ENCODE measurements at regions not wholly inside any gene's neighbourhood (a gene's known extent, or its start where the extent isn't known, plus 50 kb on each side); places are given as distances from the start of the nearest gene placed in this dataset.
"Not testable (repeated sequence)": the region's sequence is repeated elsewhere in the genome, so short reads cannot be mapped to it uniquely, and the experiment has no call there.

DNA sequence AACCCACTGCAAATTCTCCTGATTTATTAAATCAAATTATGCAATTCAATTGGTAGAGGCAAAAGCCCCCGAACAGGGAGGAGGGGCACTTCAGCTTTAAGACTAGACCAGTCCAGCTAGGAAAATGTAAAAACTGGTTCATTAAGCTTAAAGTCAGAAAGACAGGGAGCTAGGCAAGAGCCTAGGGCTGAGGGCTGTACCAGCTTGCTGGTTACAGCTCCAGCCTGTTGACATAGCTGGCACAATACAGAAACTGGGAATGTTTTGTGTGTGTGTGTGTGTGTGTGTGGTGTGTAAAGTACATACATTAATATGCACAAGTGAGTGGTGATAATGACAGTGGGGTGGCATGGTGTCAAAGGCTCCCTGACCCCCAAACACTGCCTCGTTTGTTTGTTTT, 307.0 kb upstream of the CELF4 start:
- DNase-seq (ENCODE audit: low spot score) (no peak), FAIRE-seq (no peak)

DNA sequence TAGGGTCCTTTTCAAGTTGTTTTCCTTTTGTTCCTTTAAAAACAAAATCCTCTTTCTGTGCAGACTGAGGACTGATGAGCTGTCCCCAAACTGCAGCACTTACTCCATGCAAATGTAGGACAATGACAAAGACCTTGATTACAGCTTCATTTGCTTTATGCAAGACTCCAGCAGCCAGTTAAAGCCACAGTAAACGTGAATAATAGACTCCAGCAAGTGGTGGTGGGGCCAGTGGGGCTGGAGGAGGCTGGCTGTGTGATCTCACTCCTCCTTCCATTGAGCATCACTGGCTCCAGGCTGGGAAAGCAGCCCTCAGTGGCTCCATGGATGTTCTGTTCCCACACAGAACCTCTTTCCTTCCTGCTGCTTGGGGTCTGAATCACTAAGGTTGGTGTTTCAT, 306.0 kb upstream of the CELF4 start:
- FAIRE-seq (no peak), DNase-seq (ENCODE audit: low spot score) (no peak)

DNA sequence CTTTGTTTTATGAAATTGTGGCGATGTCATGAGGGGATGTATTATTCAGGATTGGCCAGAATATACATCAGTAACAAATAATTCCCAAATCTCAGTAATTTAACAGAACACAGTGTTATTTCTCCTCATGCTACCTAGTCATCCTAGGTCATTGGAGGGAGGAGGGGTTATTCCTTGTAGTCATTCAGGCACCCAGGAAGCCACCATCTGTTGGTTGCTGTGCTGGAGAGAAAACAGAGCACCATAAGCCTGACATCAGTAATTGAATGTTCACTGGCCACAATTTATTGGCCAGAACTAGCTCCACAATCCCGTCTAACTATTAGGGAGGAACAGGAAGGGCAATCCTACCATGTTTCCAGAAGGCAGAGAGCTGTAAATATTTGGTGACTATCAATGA, 303.5 kb upstream of the CELF4 start:
- no peak for DNase-seq (ENCODE audit: low spot score)
- FAIRE-seq, result no peak

DNA sequence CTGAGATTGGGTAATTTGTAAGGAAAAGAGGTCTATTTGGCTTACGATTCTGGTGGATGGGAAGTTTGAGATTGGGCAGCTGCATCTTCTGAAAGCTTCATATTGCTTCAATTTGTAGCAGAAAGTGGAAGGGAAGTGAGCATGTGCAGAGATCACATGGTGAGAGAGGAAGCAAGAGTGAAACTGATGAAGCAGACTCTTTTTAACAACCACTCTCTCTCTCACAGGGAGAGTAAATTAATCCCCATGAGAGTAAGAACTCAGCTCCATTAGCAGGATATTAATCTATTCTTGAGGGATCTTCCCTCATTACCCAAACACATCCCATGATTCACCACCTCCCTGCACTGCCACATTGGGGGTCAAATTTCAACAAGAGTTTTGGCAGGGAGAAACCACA, 298.5 kb upstream of the CELF4 start:
- FAIRE-seq (no peak), DNase-seq (ENCODE audit: low spot score) (no peak)

DNA sequence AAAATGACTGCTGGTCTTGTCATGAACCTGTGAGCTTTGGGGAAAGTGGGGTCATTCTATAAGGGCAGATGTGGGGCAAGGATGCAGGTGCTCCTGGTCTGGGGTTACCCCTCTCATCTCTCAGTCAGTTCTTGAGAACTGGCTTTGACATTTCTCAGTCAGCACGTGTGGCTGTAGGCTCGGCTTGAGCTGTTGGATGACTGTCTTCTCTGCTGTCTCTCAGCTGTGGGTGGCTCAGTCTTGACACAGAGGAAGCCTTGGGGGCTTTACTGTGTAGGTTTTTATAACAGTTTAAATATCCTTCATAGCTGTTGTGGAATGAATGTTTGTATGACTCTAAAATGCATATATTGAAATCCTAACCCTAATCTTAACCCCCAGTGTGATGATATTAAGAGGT, 296.4 kb upstream of the CELF4 start:
- FAIRE-seq, result no peak
- DNase-seq (ENCODE audit: low spot score), result no peak

DNA sequence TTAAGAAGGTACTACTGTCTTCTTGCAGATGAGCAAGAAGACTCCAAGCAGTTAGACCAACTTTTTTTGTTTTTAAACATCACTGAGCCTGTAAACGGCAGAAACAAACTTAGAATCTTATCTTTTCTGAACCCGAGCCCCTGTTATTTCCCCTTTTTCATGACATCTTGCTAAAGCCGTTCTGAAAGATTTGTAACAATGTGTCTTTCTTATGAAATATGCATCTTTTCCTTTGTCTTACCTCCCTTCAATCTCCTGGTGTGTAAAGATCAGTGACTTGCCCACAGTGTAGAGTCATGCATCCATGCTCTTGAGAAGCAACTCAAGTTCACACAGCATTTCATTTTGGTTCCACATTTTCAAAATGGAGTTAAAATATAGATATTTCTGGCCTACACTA, 288.8 kb upstream of the CELF4 start:
- FAIRE-seq (no peak), DNase-seq (ENCODE audit: low spot score) (no peak)

DNA sequence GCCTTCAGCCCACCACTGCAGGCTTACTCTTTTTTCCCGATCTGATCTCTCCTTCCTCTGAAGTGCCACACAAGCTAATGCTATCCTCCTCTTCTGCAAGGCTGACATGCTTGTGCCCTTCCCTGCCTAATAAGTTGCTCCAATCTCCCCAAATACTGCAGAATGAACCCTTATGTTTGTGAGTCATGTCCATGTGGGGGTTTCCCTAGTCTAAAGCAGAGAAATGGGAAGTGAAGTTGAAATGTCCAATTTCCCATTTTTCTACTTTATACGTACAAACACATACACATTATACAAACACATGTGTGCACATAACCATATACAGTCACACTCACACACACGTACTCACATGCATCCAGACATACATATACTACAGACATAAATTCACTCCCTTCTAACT, 288.1 kb upstream of the CELF4 start:
- FAIRE-seq, result no peak
- no peak for DNase-seq (ENCODE audit: low spot score)

DNA sequence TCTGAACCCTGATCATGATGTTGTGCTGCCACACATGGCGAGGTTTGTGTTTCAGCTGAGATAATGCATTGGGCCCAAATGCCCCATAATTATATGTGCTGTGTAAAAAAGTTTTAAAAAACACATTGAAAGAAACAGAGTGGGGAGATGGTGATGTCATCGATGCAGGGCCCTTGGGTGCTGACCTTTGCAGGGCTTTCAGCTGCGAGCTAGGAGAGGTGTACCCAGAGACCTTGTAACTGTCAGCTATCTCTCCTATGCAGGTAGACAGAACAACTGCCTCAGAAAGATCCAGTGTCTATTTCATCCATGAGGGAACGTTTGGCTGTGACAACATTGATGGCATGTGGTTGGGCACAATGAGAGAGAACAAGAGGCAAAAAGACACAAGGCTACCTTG, 286.9 kb upstream of the CELF4 start:
- DNase-seq (ENCODE audit: low spot score), result no peak
- no peak for FAIRE-seq

DNA sequence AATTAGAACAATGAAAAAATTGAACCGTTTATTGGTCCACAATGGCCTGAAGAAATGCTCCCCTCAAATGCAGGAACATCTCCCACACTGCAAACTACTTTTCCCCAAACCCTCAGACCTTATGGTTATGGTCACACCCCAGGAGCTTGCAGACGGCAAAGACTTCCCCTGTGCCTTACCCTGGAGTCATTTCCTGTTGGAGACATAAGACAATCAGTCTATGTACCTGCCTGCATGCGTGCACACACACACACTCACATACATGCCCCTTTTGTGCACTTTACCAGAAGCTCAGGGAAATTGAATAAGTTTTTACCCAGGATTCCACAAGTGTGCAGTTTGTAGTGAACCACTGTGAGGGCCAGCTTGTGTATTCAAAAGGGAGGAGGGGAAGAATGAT, 281.9 kb upstream of the CELF4 start:
- FAIRE-seq, result no peak
- DNase-seq (ENCODE audit: low spot score), result no peak

DNA sequence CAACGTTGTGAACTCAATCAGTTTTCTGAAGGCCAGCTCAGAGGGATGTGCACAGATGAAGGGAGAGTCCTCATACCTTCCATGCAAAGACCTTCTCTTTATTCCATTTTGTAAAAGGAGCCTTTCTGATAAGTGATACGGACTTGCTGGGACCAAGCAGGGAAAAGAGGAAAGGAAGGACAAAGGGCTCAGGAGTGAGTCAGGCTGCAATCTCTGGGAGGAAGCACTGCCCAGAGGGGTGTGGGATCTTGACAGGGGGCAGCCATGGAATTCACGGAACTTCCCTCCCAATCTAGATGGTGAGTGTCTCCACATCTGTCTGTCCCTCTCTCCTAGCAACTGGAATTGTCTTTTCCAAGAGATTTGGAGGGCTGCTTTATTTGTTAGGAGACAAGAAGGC, 281.4 kb upstream of the CELF4 start:
- DNase-seq (ENCODE audit: low spot score) (no peak), FAIRE-seq (no peak)

DNA sequence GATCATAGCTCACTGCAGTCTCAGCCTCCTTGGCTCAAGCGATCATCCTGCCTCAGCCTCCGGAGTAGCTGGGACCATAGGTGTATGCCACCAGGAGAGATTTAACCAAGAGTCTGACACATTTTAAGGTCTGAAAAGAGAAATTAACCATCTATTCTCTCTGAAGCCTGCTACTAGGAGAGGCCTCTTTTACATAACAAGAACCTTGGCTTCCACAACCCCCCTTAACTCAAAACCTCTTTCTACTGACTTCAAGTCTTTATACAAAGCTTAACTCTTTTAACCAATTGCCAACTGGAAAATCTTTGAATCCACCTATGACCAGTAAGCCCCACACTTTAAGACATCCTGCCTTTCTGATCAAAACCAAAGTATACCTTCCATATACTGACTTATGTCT, 279.9 kb upstream of the CELF4 start:
- no peak for FAIRE-seq
- no peak for DNase-seq (ENCODE audit: low spot score)

DNA sequence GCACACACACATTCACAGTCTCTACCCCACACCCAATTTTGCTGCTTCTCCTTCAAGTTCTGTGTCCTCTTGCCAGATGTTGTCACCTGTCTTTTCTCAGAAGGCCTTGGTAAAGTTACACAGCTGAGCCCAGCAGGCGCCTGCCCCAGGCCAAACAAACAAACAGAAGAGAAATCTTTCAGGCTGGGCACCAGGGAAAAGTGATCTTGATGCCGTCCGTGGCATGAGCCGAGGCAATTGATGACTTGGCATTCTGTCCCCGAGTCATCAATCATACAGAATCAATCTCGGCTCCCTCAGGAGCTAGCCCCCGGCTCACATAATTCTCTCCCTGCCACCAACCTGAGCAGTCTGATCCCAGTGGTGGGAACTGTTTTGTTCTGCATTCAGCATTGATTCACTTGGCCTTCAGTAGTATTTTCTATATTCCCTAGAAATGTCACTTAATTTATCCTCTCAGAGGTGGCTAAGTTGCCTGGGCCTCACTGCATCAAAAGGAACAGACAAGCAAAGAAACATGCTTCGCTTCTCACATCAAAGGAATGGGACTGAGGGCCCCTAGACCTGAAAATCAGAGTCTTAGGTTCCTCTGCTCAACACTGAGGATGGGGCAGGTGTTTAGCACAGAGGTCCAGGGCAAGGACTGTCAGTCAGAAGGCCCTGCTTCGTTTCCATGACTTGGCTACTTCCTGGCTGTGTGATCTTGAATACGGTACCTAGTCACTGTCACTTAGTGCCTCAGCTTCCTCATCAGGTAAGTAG, 278.8 kb upstream of the CELF4 start:
- no peak for FAIRE-seq
- DNase-seq (ENCODE audit: low spot score), result no peak

DNA sequence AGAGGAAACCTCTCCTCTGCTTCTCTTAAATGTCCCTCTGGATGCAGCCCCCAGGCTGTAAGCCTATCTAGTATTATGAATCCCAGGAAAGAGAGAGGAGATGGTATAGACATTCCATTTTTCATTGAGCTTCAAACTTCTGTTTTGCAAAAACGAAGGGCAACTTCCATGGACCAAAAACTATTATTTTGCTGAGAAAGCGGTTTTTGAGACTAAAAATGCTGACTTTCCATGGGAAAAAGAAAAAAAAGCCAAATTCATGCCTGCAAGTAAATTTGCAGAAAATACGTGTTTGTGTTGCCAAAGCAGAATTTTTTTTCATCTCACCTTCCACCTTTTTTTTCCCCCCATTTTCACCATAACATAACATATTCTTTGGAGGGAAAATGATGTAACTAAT, 272.5 kb upstream of the CELF4 start:
- FAIRE-seq, result no peak
- DNase-seq (ENCODE audit: low spot score), result no peak

DNA sequence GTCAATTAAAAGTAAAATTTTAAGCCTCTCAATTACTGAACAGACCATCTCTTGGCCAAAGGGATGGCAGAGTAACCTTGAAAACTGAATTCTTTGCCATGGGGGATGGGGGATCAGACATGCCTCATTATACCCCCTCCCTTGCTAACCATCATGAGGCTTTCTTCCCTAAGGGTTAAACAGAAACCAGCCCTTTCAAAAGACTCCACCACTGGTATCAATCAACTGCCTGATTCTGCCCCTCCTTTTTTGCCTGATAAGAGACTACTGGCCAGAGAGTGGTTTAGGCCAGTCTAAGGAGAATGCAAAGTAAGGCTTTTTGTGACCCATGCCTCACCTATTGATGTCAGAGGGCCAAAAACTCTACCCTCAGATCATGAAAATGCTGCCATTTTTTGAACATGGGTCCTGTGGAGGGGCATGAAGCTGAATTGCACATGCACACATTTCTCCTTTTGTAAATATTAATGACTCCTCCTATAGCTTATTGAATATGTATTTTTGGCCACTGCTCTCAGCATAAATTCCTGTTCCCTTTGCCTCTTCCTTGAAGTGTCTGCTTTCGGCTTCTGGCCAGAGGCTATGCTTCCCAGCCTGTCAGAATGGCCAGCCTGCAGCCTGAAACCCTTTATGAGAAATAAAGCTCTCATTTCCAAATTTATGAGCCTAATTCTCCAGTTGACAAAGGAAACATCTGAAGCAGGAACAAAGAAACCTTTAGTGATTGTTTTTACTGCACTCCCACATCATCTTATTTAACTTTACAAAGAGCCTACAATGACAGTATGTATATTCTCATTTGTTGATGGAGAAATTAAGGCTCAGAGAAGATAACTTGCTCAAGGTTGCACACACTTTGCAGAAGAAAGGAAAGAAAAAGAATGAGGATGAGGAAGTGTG, 270.7 kb upstream of the CELF4 start:
- FAIRE-seq, result no peak
- DNase-seq (ENCODE audit: low spot score), result no peak

DNA sequence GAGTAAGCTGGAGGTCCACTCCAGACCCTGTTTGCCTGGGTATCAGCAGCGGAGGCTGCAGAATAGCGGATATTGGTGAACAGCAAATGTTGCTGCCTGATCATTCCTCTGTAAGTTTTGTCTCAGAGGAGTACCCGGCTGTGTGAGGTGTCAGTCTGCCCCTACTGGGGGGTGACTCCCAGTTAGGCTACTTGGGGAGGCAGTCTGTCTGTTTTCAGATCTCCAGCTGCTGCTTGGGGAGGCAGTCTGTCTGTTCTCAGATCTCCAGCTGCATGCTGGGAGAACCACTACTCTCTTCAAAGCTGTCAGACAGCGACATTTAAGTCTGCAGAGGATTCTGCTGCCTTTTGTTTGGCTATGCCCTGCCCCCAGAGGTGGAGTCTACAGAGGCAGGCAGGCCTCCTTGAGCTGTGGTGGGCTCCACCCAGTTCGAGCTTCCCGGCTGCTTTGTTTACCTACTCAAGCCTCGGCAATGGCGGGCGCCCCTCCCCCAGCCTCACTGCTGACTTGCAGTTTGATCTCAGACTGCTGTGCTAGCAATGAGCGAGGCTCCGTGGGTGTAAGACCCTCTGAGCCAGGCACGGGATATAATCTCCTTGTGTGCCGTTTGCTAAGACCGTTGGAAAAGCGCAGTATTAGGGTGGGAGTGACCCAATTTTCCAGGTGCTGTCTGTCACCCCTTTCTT, 266.6 kb upstream of the CELF4 start:
- DNase-seq (ENCODE audit: low spot score); FAIRE-seq: not testable (repeated sequence)

DNA sequence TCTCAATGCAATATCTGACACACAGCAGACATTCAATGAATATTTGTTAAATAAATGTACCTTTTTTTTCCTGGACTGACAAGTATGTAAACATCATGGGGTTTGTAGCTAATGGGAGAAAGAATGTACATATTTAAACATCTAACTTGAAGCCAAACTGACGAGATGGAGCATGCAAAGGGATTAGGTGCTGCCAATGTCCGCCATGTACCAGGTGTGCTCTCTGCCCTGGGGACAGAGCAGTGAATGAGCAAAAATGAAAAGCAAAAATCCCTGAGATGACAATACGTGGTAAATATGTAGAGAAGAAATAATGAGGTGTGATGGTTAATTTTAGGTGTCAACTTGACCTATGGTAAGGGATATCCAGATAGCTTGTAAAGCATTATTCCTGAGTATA, 247.4 kb upstream of the CELF4 start:
- FAIRE-seq (no peak), DNase-seq (ENCODE audit: low spot score) (no peak)

DNA sequence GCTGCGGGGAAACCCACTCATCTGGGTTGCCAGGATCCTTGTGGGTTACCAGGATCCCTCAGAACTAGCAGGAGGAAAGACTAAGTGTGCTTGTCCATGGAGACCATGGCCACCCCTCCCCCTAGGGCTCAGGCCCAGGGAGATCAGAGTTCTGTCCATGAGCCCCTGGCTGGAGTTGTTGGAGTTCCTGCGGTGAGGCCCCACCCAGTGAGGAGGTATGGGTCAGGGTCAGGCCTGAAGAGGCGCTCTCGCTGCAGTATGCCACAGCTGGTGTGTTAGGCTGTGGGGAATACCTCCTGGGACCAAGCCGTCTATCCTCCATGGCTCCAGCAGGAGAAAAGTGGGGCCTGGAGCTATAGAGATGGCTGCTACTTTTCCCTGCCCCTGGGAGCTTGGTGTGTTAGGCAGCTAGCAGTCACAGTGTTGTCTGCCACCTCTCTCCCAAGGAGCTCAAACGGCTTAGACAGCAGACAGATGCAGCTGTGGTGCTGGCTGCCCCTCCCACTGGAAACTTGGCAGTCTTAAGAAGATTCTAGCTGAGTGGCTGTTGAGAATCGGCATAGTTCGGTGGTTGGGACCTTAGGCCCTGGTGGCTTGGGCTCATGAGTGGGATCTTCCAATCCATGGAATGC, 240.3 kb upstream of the CELF4 start:
- no peak for DNase-seq (ENCODE audit: low spot score)
- FAIRE-seq, result no peak

DNA sequence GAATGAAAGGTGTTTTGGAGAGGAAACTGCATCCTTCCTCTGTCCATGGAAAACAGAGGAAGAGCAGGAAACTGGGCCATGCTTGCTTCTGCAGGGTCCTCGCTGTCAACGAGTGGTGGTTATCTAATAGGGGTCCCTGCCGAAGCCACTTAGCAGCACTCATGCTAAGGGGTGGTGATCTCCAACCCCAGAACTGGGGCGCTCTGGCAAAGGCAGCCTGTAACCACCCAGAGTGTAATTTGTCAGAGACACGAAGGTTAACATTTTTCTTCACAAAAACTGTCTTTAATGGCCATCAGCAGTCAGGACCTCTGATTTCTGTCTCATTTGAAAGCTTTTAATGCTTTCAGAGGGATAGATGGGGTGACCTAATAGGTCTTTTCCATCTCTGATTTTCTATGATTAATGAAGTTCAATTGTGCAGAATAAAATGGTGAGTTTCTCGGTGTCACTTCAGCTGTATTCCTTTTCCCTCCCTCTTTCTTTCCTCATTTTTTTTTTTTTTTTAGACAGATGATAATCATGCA, 231.3 kb upstream of the CELF4 start:
- FAIRE-seq, result no peak

DNA sequence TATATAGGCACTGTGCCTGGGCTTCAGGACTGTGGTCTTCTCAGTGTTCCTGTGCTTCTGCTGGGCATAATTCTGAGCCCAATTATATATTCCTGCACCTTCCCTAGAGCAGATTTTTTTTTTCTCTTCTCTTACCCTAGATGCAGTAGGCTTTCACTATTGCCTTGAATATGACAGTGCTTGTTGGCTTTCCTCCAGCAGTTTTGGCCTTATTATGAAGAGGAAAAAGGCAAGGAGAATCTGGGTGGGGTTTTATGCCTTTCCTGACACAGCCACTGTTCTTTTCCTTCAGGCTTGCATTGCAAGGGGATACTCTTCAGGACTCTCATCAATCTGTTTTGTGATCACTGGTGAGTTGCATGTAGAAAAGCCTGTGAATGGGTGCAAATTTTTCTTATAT, 221.9 kb upstream of the CELF4 start:
- FAIRE-seq, result no peak

More for the DNA sequence above, 231.3 kb upstream of the CELF4 start:
- no peak for DNase-seq (ENCODE audit: low spot score)

DNA sequence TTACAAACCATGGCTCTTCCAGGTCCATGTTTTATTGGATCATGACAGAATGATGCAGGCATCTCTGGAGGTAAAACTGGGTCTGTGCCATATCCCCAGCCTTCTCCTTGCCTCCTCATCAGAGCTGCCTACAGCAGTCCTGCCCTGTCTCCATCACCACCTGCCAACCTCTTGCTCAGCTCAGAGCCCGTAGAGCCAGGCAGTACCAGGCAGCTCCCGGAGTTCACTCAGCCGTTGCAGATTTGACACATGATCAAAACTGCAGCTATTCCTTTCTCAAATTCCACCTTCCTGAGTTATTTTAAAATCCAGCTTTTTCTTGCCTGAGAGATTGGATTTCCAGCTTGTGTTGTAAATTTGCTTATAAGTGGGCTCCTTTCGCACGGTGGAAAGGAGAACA, 218.2 kb upstream of the CELF4 start:
- no peak for DNase-seq (ENCODE audit: low spot score)
- FAIRE-seq, result no peak

More for the DNA sequence above, 221.9 kb upstream of the CELF4 start:
- DNase-seq (ENCODE audit: low spot score), result no peak

DNA sequence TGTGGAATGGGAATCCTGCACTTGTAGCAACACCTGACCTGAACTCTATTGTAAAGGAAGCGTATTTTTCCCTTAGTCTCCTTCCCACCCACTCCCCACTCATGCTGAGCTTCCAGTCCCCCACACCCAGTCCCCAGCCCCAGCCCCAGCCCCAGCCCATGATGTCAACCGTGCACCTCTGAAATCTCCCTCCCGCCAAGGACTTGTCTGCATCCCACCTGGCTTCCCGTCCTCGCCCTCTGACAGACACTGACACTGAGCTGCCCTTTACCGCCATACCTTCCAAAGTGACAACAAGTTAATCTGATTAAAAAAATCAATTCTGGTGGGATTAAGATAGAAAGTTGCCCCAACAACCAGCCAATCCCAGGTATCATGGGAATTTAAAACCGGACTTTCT, 213.6 kb upstream of the CELF4 start:
- DNase-seq (ENCODE audit: low spot score) (no peak), FAIRE-seq (no peak)
